Heart right ventricle (tissue), 16 donors: ENCODE measurements at regions not wholly inside any gene's neighbourhood (a gene's known extent, or its start where the extent isn't known, plus 50 kb on each side); places are given as distances from the start of the nearest gene placed in this dataset.

ENCODE experiments used
- ATAC-seq, 8 donors: fragments of 200-7000 bp; cut with Tn5 transposase; one replicate each; pipeline ENCODE4 v1.9.1; 2020; ENCODE audit warnings: mild to moderate bottlenecking in 8 of 8, moderate library complexity in 8 of 8, moderate number of reproducible peaks in 1 of 8
- DNase-seq, 2 donors: peaks; one replicate each; pipeline ENCODE4 v3.0.0-alpha.2; 2020
- H3K27ac ChIP-seq, 10 donors: fragments of 200-600 bp; sonication (generic) in 2 of 10; one replicate each; pipeline versions ENCODE4 v1.5.0 to v1.8.0; 2020 to 2022; ENCODE audit warnings: mild to moderate bottlenecking in 3 of 10
- H3K27me3 ChIP-seq, 7 donors: fragments of 200-600 bp; one replicate each; pipeline ENCODE4 v1.8.0; 2021 to 2022; ENCODE audit warnings: mild to moderate bottlenecking in 2 of 7
- H3K36me3 ChIP-seq, 9 donors: fragments of 200-600 bp; sonication (generic) in 1 of 9; one replicate each; pipeline versions ENCODE4 v1.5.0 to v1.8.0; 2020 to 2022; ENCODE audit warnings: mild to moderate bottlenecking in 2 of 9
- H3K4me1 ChIP-seq, 9 donors: fragments of 200-600 bp; sonication (generic) in 1 of 9; one replicate each; pipeline versions ENCODE4 v1.5.0 to v1.8.0; 2020 to 2022; ENCODE audit warnings: mild to moderate bottlenecking in 4 of 9
- H3K4me3 ChIP-seq, 10 donors: fragments of 200-600 bp; sonication (generic) in 2 of 10; one replicate each; pipeline versions ENCODE4 v1.5.0 to v1.8.0; 2020 to 2022; ENCODE audit warnings: mild to moderate bottlenecking in 7 of 10, moderate library complexity in 2 of 10
- H3K9me3 ChIP-seq, 11 donors: fragments of 200-600 bp in 10 of 11; sonication (generic) in 2 of 11; one replicate each; pipeline versions ENCODE4 v1.5.0 to v1.8.0; 2013 to 2022; ENCODE audit warnings: mild to moderate bottlenecking in 2 of 11, control low read depth in 1 of 11, moderate library complexity in 1 of 11
- CTCF ChIP-seq, 9 donors: fragments of 200-600 bp; sonication (generic) in 2 of 9; IDR thresholded peaks; one replicate each; pipeline versions ENCODE4 v1.5.0 to v1.8.0; 2021 to 2022; ENCODE audit warnings: antibody characterized with exemption in 9 of 9, mild to moderate bottlenecking in 5 of 9, moderate library complexity in 1 of 9
- WGBS, 2 donors: extraction: QIAGEN DNeasy Blood & Tissue Kit; methylation state at CpG; one replicate each; pipeline ENCODE4 v1.1.7; 2013; ENCODE audit warnings: inconsistent platforms in 1 of 2; 5-methylcytosine and 5-hydroxymethylcytosine counted together
- intact Hi-C, 10 donors: fragments of 100-400 bp; cut with DNase I; formaldehyde crosslinking; loops; one replicate each; pipeline versions ENCODE4 v1.11.1 to v1.14.2; 2022
- donor health status: Arrhythmogenic right ventricular cardiomyopathy.
- donor health status: ischemic (EF 13 %, LVEDD 7.1; RV severe dilation, severe dysfunction).
- donor health status: healthy with polysubstance abuse.
- donor health status: DM: no; HTN: yes; CAD: no.
- donor health status: DM: no; HTN: no; CAD: no.
- donor health status: ischemic (EF 25% LVEDD 6.9; RV normal size, moderate dysfunction).
- donor health status: ischemic (EF 25% LVEDD 5.7; RV mildly dilated, moderate dysfunction).
- donor health status: healthy.
- donor health status: DM: yes; HTN: yes; CAD: no.
- donor health status: Ischemic cardiomyopathy.
- donor health status: ischemic (EF 35%, LVEDD 5.7; RV mildly dilated, moderate dysfunction).
- donor health status: nonischemic (EF 11% LVEDD 7.7; RV severe dilation, severe dysfunction).
- donor health status: DM: yes; HTN: yes; CAD: no.
- donor health status: PGD.
- donor health status: ischemic (EF 29% LVEDD 5.4; RV normal size, mild dysfunction).
- donor health status: nonischemic (EF 23%, LVEDD 6.1; RV moderate dilation, normal function).

GRCh38 chr1:106979371-106979770, 77.1 kb upstream of the PRMT6 start:
- 69 to 71% methylated on average over 2 of the region's 2 CpGs for WGBS, 2 donors
- Histone ChIP-seq H3K4me1 (no peaks in the 10 kb centered on the region), H3K4me3 (no peak overlapping the region), H3K27me3 (no peaks in the 10 kb centered on the region), H3K9me3 (peaks cover 0 to 14% (median 0%) of the 10 kb centered on the region in 11 donors), H3K27ac (no peak overlapping the region), H3K36me3 (no peaks in the 10 kb centered on the region)
- DNase-seq (no peak), ATAC-seq (no peak)
- intact Hi-C loops = no loop called here
- TF ChIP-seq CTCF (IDR thresholded peaks at IDR 0.05) = no peak

- no peak for ATAC-seq
- Histone ChIP-seq H3K27me3 (no peaks in the 10 kb centered on the region), H3K36me3 (no peaks in the 10 kb centered on the region), H3K4me1 (no peaks in the 10 kb centered on the region), H3K27ac (no peak overlapping the region), H3K4me3 (no peak overlapping the region), H3K9me3 (peaks cover 0 to 14% (median 0%) of the 10 kb centered on the region in 11 donors)
- no peak for TF ChIP-seq CTCF (IDR thresholded peaks at IDR 0.05)
- intact Hi-C loops = no loop called here
- DNase-seq = no peak
- 32 to 49% methylated on average over 3 of the region's 3 CpGs for WGBS, 2 donors
Measured at GRCh38 chr1:106980121-106980520, 76.4 kb upstream of the PRMT6 start.

- Histone ChIP-seq H3K4me1 (no peaks in the 10 kb centered on the region), H3K27ac (no peak overlapping the region), H3K36me3 (no peaks in the 10 kb centered on the region), H3K27me3 (no peaks in the 10 kb centered on the region), H3K9me3 (no peaks in the 10 kb centered on the region), H3K4me3 (no peak overlapping the region)
- no peak for TF ChIP-seq CTCF (IDR thresholded peaks at IDR 0.05)
- ATAC-seq (no peak), DNase-seq (no peak)
- intact Hi-C loops = no loop called here
Measured at GRCh38 chr1:106984801-106985200, 71.7 kb upstream of the PRMT6 start.

GRCh38 chr1:106986603-106987002, 69.9 kb upstream of the PRMT6 start:
- Histone ChIP-seq H3K4me1 (no peaks in the 10 kb centered on the region), H3K27me3 (no peaks in the 10 kb centered on the region), H3K4me3 (no peak overlapping the region), H3K27ac (no peak overlapping the region), H3K9me3 (no peaks in the 10 kb centered on the region), H3K36me3 (no peaks in the 10 kb centered on the region)
- no peak for TF ChIP-seq CTCF (IDR thresholded peaks at IDR 0.05)
- DNase-seq (no peak), ATAC-seq (no peak)
- intact Hi-C loops = no loop called here

- no peaks in the 10 kb centered on the region for H3K4me1 ChIP-seq
- H3K4me3 ChIP-seq = no peak overlapping the region
- no peaks in the 10 kb centered on the region for H3K36me3 ChIP-seq
- TF ChIP-seq CTCF (IDR thresholded peaks at IDR 0.05) = no peak
- peaks cover 0 to 8% (median 0%) of the 10 kb centered on the region in 11 donors for H3K9me3 ChIP-seq
- H3K27ac ChIP-seq = no peak overlapping the region
- DNase-seq = no peak
- ATAC-seq = no peak
- intact Hi-C loops = no loop called here
- H3K27me3 ChIP-seq = no peaks in the 10 kb centered on the region
Measured at GRCh38 chr1:106995970-106996369, 60.5 kb upstream of the PRMT6 start.
